Ovary (tissue), 3 donors: ENCODE measurements at regions not wholly inside any gene's neighbourhood (a gene's known extent, or its start where the extent isn't known, plus 50 kb on each side); places are given as distances from the start of the nearest gene placed in this dataset.

Source experiments
- EP300 ChIP-seq: sonication (generic); formaldehyde crosslinking; IDR thresholded peaks from one replicate; pipeline ENCODE4 v1.6.1; 2017; ENCODE audit warnings: antibody characterized with exemption
- POLR2A ChIP-seq: fragments of 450-650 bp; IDR thresholded peaks from one replicate; pipeline ENCODE4 v1.6.1; 2017; ENCODE audit warnings: antibody characterized with exemption, mild to moderate bottlenecking, moderate library complexity
- TF ChIP-seq, protein P1 (sequence below), 3 donors: fragments of 450-650 bp in 2 of 3; fragments of 200-600 bp in 1 of 3; IDR thresholded peaks; one replicate each; pipeline versions ENCODE4 v1.5.1 to v1.8.0; 2016 to 2022; ENCODE audit warnings: antibody characterized with exemption in 3 of 3, mild to moderate bottlenecking in 1 of 3
- donor health status: DM: no; HTN: no; CAD: no.

DNA sequence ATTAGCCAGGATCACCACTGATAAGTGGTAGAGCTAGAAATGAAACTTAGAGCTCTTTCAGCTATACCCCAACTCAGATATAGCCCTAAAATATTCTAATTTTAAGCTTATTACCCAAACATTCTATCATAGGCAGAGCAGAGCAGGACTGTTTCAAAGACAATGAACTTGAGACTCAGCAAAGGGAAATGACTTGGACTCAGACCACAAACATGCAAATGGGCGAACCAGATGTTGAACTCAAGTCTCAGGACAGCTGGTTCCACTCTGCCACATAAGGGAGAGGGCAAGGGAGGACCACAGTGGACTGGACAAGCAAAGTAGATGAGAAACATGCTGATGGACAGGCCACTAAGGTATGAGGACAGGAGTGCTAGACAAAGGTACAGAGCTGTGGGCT is 315.3 kb downstream of the OMA1 start:
- TF ChIP-seq, protein P1, sequence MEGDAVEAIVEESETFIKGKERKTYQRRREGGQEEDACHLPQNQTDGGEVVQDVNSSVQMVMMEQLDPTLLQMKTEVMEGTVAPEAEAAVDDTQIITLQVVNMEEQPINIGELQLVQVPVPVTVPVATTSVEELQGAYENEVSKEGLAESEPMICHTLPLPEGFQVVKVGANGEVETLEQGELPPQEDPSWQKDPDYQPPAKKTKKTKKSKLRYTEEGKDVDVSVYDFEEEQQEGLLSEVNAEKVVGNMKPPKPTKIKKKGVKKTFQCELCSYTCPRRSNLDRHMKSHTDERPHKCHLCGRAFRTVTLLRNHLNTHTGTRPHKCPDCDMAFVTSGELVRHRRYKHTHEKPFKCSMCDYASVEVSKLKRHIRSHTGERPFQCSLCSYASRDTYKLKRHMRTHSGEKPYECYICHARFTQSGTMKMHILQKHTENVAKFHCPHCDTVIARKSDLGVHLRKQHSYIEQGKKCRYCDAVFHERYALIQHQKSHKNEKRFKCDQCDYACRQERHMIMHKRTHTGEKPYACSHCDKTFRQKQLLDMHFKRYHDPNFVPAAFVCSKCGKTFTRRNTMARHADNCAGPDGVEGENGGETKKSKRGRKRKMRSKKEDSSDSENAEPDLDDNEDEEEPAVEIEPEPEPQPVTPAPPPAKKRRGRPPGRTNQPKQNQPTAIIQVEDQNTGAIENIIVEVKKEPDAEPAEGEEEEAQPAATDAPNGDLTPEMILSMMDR (IDR thresholded peaks at IDR 0.05) = no peak
- no peak for TF ChIP-seq POLR2A
- TF ChIP-seq EP300 = no peak
